Ramos (cell line): ENCODE measurements at regions not wholly inside any gene's neighbourhood (a gene's known extent, or its start where the extent isn't known, plus 50 kb on each side); places are given as distances from the start of the nearest gene placed in this dataset.
"Not testable (repeated sequence)": the region's sequence is repeated elsewhere in the genome, so short reads cannot be mapped to it uniquely, and the experiment has no call there.

Source experiments
- in situ Hi-C: fragments of 300-500 bp; cut with MboI; formaldehyde crosslinking; loops from one replicate; pipeline ENCODE4 v1.14.3; 2022; ENCODE audit warnings: low sequenced_read_pairs; ENCODE audit not compliant: unreplicated experiment

DNA sequence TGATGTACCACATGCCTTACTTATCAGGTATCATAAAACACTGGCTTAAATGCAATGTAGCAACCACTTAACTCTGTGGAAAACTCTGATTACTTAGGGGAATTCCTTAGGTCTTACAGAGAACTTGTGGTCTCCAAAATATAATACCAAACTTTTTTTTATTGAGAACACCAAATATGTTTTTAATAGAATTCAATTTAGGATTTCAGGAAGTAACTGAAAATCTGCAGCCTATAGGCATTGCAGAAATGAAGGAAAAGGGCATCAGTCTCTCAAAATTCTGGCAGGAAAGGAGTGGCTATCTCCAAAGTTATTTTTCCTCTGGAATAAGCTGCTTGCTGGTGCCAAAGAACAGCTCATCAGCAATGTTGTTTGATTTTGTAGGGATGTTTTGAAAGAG, 105.3 kb upstream of the UGP2 start:
- in situ Hi-C loops, result no loop called here

DNA sequence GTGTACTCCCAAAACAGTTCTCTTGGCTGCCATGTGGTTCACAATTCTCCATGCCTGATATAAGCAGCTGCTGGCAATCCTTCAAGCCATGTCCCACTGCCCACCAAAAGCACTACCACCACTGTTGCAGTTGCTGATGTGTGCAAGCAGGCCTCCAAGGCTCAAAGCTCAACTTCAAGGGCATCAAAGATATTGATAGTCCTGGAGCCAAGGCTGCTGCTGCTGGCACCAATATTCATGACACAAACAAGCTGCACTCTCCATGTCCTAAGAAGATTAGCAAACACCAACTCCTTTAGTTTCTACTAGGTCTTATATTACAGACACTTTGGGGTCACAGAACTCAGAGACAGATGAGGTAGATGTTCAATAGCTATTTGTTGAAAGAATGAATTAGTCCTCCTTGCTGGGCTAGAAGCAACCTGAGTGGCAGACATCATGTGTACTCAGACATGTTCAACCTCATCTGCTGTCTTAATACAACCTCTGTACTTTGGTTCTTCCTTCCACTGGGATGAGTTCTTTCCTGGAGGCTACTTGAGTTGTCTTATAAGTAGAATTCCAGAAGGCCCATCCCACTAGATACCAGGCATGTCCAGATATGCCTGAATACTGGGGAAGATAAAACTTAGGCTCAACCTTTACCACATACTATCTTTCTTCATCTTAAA, 104.5 kb upstream of the UGP2 start:
- in situ Hi-C loops, result no loop called here

DNA sequence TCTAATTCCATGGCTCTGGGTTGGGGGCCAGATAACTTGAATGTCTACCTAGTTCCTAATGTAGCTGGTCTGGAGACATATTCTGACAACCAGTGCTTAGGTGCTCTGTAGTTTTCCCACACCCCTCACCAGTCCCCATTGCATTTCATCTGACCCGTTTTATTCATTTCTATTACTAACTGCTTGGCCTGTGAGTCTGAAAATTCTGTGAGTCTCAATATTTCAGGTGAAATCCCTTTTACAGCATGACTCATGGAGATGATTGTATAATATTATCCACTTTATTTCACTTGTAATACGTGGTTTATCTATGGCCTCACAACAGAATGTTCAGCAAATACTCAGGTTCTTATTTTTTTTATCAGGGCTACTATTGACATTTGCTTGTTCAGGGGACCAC, 103.7 kb upstream of the UGP2 start:
- in situ Hi-C loops, result no loop called here

DNA sequence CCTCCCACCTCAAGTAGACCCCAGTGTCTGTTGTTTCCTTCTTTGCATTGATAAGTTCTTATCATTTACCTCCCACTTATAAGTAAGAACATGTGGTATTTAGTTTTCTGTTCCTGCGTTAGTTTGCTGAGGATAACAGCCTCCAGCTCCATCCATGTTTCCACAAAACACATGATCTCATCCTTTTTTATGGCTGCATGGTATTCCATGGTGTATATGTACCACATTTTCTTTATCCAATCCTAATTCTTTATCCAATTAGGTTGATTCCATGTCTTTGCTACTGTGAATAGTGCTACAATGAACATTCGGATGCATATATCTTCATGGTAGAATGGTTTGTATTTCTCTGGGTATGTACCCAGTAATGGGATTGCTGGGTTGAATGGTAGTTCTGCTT, 102.5 kb upstream of the UGP2 start:
- in situ Hi-C loops, result not testable (repeated sequence)

DNA sequence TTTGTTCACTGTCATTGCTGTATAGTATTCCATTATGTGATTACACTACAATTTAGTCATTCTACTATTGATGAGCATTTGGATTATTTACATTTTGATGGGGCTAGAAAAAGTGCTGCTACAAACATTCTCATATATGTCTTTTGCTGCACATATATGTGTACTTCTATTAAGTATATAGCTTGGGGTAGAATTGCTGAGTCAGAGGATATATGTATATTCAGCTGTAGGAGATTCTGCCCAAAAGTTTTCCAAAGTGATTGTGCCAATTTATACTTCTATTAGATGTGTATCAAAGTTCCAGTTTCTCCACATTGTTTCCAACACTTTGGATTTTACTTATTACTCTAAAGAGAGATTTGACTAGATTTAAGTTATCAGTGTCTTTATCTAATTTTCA, 101.7 kb upstream of the UGP2 start:
- in situ Hi-C loops, result no loop called here

DNA sequence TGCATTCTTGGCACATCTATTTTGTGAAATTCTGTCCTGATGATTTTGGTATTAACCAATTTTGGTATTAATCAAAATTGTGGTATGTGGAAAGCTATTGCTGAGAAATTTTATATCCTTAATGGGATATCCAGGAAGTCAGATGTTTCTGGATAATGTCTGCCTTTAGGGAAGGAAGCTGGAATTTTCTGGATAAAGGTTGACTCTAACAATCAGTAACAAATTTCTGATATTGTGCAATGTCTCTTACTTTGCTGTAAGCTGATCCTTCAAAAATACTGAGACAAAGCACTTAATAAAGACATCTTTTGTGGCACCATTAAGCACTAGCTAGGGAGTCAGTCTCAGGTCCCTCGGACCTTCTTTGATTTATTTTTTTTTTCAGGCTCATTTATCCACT, 100.8 kb upstream of the UGP2 start:
- in situ Hi-C loops, result no loop called here

DNA sequence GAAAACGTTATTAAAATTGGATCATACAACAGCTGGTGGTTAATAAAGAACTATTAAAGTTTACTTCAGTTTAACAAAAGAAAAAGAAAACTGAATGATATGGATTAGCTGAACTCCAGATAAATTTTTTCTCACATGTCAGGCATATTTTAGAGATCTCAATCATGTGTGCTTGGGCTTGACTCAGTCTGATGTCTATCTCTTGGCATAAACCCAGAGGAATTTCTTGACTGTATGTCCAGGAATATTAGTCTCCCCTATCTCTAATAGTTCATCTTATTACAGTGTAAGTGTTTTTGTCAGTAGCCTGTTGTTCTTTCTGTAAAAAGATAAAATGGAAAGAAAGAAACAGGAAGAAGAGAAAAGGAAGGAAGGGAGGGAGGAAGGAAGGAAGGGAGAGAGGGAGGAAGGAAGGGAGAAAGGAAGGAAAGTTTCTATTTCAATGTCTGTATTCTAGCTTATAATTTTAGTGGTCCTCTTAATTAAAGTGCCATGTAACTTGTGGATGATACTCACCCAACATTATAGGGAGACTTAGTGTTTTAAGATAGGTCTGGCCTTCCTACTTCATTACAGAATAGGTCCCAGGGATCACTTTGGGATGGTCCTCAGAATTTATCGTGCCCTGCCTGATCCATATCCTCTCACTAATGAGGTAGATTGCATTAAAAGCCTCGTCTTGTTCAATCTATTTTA, 99.7 kb upstream of the UGP2 start:
- in situ Hi-C loops, result no loop called here

DNA sequence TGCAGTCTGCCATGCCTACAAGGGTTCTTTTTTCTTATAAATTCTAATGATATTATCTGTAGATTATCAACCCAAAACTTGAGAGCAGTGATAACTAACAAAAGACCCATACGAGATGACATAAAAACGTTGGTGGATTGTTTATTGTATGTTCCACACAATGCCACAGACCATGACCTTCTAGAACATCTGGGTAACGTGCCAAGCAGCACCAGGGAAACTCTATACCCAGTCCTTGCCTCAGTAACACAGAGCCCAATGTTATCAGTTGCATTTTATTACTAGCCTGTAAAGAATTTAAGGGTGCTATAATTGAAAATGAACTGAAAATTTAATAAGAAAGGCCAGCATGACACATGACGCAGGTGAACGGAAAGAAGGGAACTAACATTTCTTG, 99.1 kb upstream of the UGP2 start:
- in situ Hi-C loops, result no loop called here

DNA sequence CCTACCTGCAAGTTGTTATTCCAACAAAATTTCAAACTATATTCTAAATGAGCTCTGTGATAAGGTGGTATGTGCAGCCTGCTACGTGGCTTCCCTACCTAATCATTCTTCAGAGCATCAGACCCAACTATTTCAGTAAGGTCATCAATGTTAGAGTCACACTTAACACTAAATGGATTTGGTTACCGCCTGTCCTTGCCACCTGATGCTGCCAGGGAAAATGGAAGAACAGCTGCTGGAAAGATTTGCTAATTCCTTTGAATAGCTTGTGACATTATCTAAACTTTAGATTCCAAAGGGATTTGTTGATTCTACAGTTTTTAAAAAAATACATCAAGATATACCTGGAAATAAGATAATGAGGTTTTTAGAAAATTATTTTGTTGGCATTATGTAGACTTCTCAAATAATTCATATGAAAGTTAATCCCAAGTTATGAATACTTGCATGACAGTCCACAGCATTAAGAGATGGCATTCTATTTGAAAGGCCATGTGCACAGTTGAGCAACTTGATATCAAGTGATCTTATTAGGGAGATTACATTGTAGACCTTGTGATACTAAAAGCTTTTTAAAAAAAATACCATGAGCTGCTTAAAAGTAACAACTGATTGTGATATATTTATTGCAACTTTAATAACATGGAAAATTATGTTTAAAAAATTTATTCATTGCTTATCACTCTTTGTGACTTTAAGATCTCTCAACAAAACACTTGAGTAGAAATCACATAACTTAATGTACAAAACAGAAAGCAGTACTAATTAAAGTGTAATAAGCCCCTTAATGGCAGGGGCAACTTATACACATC, 98.3 kb upstream of the UGP2 start:
- in situ Hi-C loops, result no loop called here

DNA sequence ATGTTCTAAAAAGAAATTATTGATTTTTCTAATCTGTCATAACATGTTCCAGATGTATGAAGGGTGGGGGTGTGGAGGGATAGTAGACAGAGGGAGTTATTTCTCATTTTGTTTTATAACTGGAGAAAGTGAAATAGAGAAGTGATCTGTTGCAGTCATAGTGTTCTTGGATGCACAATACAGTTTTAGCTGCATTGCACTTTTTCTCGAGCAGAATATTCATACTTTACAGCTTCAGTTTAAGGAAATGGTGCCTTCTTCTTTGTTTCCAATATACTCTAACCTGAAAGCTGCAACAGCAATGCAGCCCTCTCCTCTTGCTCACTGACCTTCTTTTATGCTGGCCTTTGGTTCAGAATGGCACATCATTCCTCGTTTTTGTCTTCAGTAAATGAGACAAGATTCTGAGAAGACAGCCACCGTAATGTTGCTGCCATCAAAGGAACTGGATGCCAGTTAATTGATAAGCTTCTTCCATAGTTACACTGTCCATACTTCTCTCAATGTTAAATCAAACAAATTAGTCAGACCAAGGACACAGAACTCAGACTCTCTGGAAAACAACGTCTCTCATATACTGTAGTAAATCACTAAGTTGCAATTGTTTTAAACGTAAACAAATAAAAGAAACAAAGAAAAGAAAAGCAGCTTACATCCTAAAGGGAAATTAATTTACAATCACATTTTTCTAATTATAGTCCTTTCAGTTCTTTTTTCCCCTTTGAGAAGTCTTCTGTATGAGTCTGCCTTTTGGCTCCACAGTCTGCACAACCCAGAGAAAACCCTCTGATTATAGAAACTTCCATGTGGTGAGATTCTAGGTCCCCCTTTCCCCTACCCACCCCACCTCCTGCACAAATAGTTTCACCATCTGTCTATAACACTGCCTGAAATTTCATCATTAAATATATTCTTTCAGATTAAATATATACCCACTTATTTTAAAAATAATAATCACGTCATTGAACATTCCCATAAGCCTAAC, 97.4 kb upstream of the UGP2 start:
- in situ Hi-C loops, result no loop called here

DNA sequence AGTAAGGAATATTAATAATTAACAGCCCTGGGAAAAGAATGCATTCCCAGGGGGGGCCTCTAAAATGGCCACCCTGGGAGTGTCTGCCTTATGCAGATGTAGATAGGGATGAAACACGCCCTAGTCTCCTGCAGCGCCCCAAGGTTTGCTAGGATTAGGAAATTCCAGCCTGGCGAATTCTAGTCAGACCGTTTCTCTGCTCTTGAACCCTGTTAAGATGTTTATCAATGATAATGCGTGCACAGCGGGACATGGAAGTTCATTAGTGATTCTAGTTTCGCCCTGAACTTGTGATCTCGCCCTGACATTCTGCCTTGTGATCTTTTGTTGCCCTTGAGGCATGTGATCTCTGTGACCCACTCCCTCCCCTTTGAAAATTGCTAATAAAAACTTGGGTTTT, 95.1 kb upstream of the UGP2 start:
- in situ Hi-C loops, result not testable (repeated sequence)

DNA sequence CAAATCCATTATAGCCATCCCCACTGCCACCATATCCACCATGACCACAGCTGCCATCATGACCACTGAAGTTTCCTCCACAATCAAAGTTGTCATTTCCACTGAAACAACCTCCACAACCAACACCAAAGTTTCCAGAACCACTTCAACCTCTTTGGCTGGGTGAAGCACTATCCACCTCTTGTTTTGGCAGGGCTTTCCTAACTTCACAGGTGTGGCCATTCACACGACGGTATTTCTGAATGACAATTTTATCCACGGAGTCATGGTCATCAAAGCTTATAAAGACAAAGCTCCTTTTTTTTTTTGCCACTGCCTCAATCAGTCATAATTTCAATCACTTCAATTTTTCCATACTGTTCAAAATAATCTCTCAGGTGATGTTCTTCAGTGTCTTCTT, 89.8 kb upstream of the UGP2 start:
- in situ Hi-C loops, result no loop called here

DNA sequence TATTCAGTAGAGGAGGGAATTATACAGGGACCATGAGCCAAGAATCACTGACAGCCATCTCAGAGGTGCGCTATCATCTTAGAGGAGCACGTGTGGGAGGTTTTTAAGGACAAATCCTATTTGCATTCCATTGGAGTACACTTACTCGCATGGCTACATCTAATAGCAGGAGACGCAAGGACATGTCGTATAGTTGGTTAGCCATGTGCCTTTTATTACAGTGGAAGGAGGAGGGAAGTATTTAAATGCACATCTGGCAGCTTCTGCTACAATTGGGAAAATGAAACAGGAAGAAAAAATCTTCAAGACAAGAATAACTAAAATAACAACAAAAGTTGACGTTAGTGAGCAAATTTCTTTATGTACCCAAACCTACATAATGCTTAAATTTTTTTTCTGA, 86.5 kb upstream of the UGP2 start:
- in situ Hi-C loops, result no loop called here

DNA sequence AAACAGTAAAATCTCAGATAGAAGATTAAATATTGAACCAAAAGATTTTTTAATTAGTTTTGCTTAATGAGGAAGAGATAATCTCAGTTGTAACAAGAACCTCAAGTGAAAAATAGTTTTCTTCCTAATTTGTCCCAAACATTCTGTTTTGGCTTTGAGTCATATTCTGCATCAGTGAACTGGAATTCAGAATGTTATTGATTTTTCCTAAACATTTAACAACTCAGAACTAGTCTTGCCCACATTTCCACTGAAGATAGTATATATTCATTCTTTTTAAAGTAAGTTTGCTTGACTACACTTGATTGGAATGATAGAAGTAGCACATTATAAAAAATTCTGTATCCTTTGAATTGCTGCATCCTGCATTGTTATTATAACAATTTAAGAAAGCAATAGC, 85.7 kb upstream of the UGP2 start:
- in situ Hi-C loops, result no loop called here

DNA sequence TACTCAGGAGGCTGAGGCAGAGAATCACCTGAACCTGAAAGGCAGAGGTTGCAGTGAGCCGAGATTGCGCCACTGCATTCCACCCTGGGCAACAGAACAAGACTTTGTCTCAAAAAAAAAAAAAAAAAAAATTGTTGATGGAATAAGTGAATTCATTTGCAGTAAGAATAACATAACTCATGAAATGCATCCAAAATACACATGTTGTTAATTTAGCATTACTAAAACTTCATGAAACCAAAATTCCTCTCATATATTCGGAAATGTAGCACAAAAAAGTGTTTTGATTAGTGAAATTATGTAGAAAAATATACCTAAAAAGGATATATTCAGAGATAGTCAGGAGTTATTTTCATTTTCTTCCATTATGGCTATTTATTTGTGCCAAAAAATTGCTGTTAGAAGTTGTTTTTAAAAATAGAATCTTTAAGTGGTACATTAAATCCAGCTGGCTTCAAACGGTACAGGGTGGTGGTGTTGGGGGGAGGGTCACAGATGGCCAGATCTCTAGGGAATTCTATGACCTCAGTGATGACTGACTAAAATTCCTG, 78.2 kb upstream of the UGP2 start:
- in situ Hi-C loops, result no loop called here

DNA sequence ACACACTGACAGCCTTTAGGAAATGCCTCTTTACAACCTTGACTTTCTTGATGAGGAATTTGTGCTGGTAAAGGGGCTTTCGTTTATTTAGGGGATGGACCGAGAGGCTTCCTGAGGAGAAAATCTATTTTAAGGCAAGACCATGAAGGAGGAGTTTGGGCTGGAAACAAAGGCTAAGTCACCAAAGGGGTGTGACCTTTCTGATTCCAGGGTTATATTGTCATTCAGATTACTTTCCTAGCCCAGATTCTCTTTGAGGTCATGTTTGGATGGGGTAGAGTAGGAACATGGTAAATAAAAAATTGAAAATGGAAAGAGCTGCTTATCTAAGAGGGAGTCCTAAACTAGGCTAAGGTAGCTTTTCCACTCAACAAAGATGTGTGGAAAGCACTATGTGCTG, 77.1 kb upstream of the UGP2 start:
- in situ Hi-C loops, result no loop called here

DNA sequence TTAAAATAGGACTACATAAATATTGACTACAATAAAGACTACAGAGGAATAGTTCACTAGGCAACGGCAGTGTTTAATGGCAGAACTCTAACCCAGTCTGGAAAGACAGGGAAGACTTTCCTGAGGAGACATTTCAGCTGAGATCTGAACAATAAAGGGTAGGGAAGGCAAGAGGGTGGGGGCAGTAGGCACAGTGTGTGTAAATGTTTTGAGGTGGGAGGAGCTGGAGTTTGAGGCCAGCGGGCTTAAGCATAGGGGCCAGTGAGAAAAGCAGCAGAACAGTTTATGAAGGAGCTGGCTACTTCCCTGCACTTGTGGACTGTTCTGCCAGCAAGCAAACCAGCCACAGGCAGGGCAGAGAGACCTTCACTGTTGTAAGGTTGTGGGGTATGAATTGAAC, 76.6 kb upstream of the UGP2 start:
- in situ Hi-C loops, result no loop called here

DNA sequence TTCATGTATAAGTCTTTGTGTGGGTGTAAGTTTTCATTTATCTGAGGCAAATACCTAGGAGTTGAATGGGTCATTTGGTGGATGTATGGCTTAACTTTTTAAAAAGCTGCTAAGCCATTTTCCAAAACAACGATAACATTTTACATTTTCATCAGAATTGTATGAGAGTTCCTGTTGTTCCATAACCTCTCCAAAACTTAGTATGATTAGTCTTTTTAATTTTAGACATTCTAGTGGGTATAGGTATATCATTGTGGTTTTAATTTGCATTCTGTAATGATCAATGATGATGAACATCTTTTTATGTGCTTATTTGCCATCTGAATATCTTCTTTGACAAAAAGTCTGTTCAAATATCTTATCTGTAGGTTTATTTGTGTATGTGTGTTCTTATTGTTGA, 74.4 kb upstream of the UGP2 start:
- in situ Hi-C loops, result no loop called here

DNA sequence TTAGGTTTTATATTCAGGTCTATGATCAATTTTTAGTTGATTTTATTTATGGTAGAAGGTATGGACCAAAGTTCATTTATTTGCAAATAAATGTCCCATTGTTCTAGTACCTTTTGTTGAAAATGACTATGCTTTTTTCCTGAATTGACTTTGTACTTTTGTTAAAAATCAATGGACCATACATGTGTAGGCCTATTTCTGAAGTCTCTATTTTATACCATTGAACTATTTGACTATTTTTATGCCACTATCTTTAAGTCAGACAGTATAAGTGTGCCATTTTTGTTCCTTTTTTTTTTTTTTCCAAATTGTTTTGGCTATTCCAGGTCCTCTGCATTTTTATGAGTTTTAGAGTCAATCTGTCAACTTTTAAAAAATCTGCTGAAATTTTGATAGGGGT, 73.6 kb upstream of the UGP2 start:
- in situ Hi-C loops, result no loop called here

DNA sequence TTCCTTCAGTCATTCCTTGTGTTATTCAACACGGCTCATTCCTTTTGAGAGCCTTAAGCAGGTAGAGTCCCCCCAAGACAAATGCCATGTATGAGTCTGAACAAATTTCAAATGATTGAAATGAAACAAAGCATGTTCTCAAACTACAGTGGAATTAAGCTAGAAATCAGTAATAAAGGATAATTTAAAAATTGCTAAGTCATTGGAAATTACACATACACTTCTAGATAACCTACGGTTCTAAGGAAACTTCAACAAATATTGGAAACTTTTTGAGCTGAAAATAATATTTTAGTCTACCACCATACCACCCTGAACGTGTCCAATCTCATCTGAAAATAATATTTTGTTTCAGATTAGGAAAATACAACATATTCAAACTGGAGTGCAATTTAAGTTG, 71.8 kb upstream of the UGP2 start:
- in situ Hi-C loops, result no loop called here
